Vagina (tissue), 2 donors: ENCODE measurements at regions not wholly inside any gene's neighbourhood (a gene's known extent, or its start where the extent isn't known, plus 50 kb on each side); places are given as distances from the start of the nearest gene placed in this dataset.
"Not testable (repeated sequence)": the region's sequence is repeated elsewhere in the genome, so short reads cannot be mapped to it uniquely, and the experiment has no call there.

Experiments
- DNase-seq, 2 donors: peaks; one replicate each; pipeline ENCODE4 v3.0.0-alpha.2; 2017; ENCODE audit errors: extremely low spot score in 2 of 2
- H3K27ac ChIP-seq: fragments of 200-600 bp; sonication (generic); one replicate; pipeline ENCODE4 v1.5.1; 2019
- H3K27me3 ChIP-seq: fragments of 200-600 bp; sonication (generic); one replicate; pipeline ENCODE4 v1.5.1; 2019
- H3K36me3 ChIP-seq, 2 donors: fragments of 200-600 bp; sonication (generic); one replicate each; pipeline ENCODE4 v1.5.1; 2017 to 2019
- H3K4me1 ChIP-seq: fragments of 200-600 bp; sonication (generic); one replicate; pipeline ENCODE4 v1.5.1; 2019
- H3K4me3 ChIP-seq, 2 donors: fragments of 200-600 bp; sonication (generic); 1 replicate in 1 of 2; 2 replicates in 1 of 2; pipeline ENCODE4 v1.5.1; 2016 to 2019
- H3K9me3 ChIP-seq: fragments of 200-600 bp; sonication (generic); one replicate; pipeline ENCODE4 v1.5.1; 2019
- POLR2A ChIP-seq, 2 donors: fragments of 450-650 bp; IDR thresholded peaks; one replicate each; pipeline ENCODE4 v1.6.1; 2017; ENCODE audit warnings: antibody characterized with exemption in 2 of 2, mild to moderate bottlenecking in 2 of 2, moderate library complexity in 2 of 2
- POLR2AphosphoS5 ChIP-seq, 2 donors: sonication (generic); formaldehyde crosslinking; IDR thresholded peaks; one replicate each; pipeline ENCODE4 v1.9.0; 2017; ENCODE audit warnings: antibody characterized with exemption in 2 of 2, mild to moderate bottlenecking in 2 of 2, low read depth in 1 of 2; ENCODE audit not compliant: insufficient read depth in 1 of 2
- intact Hi-C: fragments of 100-400 bp; cut with DNase I; formaldehyde crosslinking; loops from one replicate; pipeline ENCODE4 v1.15.1; 2023
- TF ChIP-seq, protein P1 (sequence below), 3 experiments: fragments of 450-650 bp in 2 of 3; fragments of 200-600 bp in 1 of 3; sonication (generic) in 1 of 3; IDR thresholded peaks; one replicate each; pipeline ENCODE4 v1.5.1; 2017 to 2019; ENCODE audit warnings: antibody characterized with exemption in 3 of 3, mild to moderate bottlenecking in 2 of 3, moderate library complexity in 2 of 3

- Histone ChIP-seq H3K9me3 (no peaks in the 10 kb centered on the region), H3K4me3 (no peak overlapping the region), H3K27me3 (no peaks in the 10 kb centered on the region), H3K36me3 (no peaks in the 10 kb centered on the region), H3K27ac (no peak overlapping the region), H3K4me1 (peaks cover 8% of the 10 kb centered on the region)
- no peak for TF ChIP-seq POLR2AphosphoS5 (IDR thresholded peaks at IDR 0.05; ENCODE audit: insufficient read depth in 1 of 2, low read depth in 1 of 2)
- TF ChIP-seq, protein P1, sequence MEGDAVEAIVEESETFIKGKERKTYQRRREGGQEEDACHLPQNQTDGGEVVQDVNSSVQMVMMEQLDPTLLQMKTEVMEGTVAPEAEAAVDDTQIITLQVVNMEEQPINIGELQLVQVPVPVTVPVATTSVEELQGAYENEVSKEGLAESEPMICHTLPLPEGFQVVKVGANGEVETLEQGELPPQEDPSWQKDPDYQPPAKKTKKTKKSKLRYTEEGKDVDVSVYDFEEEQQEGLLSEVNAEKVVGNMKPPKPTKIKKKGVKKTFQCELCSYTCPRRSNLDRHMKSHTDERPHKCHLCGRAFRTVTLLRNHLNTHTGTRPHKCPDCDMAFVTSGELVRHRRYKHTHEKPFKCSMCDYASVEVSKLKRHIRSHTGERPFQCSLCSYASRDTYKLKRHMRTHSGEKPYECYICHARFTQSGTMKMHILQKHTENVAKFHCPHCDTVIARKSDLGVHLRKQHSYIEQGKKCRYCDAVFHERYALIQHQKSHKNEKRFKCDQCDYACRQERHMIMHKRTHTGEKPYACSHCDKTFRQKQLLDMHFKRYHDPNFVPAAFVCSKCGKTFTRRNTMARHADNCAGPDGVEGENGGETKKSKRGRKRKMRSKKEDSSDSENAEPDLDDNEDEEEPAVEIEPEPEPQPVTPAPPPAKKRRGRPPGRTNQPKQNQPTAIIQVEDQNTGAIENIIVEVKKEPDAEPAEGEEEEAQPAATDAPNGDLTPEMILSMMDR (IDR thresholded peaks at IDR 0.05): no peak
- TF ChIP-seq POLR2A (IDR thresholded peaks at IDR 0.05): no peak
- DNase-seq: no peak
- intact Hi-C loops: no loop called here
These were observed 430.0 kb upstream of the KAZN start for GRCh38 chr1:14168326-14169063.

DNA sequence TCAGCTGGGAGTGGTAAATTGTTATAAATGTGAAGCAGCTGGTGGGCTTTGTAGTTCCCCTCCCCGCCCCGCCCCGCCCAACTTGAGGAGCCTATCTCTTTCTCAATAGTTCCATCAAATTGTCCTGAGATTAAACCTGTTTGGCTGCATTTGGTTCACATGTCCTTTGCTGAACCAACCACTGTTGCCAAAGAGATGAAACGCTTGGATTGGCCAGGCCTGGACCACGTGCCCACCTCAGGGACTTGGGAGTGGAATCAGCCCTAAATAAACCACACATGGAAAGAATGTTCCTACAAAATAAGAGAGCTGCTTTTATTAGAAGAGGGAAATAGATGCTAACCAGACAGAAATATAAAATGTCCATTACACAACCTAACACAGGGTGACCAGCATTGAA lies 424.9 kb upstream of the KAZN start:
- TF ChIP-seq POLR2AphosphoS5 (IDR thresholded peaks at IDR 0.05; ENCODE audit: insufficient read depth in 1 of 2, low read depth in 1 of 2) (no peak), POLR2A (IDR thresholded peaks at IDR 0.05) (no peak)
- TF ChIP-seq, protein P1 (IDR thresholded peaks at IDR 0.05): no peak
- H3K4me3 ChIP-seq: no peak overlapping the region
- H3K27ac ChIP-seq: no peak overlapping the region
- no peaks in the 10 kb centered on the region for H3K27me3 ChIP-seq
- no peaks in the 10 kb centered on the region for H3K9me3 ChIP-seq
- intact Hi-C loops: no loop called here
- no peaks in the 10 kb centered on the region for H3K4me1 ChIP-seq
- no peaks in the 10 kb centered on the region for H3K36me3 ChIP-seq
- no peak for DNase-seq

GRCh38 chr1:14177866-14178265 lies 420.6 kb upstream of the KAZN start:
- H3K36me3 ChIP-seq, H3K4me1 ChIP-seq, H3K4me3 ChIP-seq: not testable (repeated sequence)

DNA sequence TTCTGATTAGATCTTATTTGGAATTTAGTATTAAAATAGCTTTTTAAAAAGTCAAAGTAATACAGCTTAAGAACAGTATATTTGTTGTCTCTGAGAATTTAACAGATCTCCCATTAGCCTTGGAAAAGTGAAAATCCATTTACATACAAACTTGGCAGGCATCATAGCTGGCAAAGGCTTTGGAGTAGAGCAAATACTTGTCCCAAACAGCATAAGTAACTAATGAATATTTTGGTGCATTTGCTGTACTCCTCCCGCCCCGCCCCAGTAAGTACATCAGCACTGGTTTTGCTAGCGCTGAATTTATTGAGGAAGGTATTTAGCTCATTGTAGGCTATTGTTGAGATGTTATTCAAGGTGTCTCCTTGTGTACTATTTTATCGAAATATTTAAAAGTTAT lies 417.7 kb upstream of the KAZN start:
- H3K36me3 ChIP-seq: no peaks in the 10 kb centered on the region
- H3K9me3 ChIP-seq: no peaks in the 10 kb centered on the region
- no peak for DNase-seq
- H3K4me3 ChIP-seq: no peak overlapping the region
- H3K27ac ChIP-seq: no peak overlapping the region
- no peaks in the 10 kb centered on the region for H3K4me1 ChIP-seq
- H3K27me3 ChIP-seq: no peaks in the 10 kb centered on the region
- TF ChIP-seq, protein P1 (IDR thresholded peaks at IDR 0.05): no peak
- TF ChIP-seq POLR2A (IDR thresholded peaks at IDR 0.05) (no peak), POLR2AphosphoS5 (IDR thresholded peaks at IDR 0.05; ENCODE audit: insufficient read depth in 1 of 2, low read depth in 1 of 2) (no peak)
- intact Hi-C loops: no loop called here

More at GRCh38 chr1:14177866-14178265, 420.6 kb upstream of the KAZN start:
- H3K27ac ChIP-seq, H3K27me3 ChIP-seq, DNase-seq, intact Hi-C loops, H3K9me3 ChIP-seq: not testable (repeated sequence)

DNA sequence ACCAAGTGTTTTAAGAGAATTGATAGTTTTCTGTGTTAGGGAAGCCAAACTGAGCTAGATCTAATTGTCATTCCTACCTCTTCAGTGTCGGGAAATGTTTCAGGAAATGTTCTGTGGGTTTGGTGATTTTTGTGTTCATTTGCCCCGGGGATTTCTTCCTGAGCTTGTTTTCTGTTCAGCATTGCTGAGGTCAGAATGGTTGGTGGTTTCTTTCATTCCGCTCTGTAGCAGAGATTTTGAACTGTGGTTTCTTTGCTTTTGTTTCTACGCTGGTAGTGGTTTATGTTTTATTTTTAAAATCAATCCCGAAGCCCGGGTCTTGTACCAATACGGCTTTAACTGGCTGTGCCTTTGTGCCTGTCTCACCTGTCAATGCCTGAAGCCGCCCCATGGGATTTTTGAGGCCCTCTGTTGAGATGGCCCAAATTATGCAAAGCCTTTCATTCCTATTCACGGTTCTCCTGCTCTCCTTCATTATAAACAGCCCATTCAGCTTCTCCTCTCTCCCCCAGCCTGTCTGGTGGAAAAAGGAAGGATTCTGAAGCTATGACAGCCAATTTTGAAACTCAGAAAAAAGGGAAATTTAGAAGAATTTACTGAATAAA lies 417.2 kb upstream of the KAZN start:
- H3K9me3 ChIP-seq: no peaks in the 10 kb centered on the region
- no peak overlapping the region for H3K27ac ChIP-seq
- no peak for DNase-seq
- TF ChIP-seq POLR2AphosphoS5 (IDR thresholded peaks at IDR 0.05; ENCODE audit: insufficient read depth in 1 of 2, low read depth in 1 of 2) (no peak), POLR2A (IDR thresholded peaks at IDR 0.05) (no peak)
- TF ChIP-seq, protein P1 (IDR thresholded peaks at IDR 0.05): no peak
- no peaks in the 10 kb centered on the region for H3K27me3 ChIP-seq
- intact Hi-C loops: no loop called here
- H3K36me3 ChIP-seq: no peaks in the 10 kb centered on the region
- no peaks in the 10 kb centered on the region for H3K4me1 ChIP-seq
- H3K4me3 ChIP-seq: no peak overlapping the region
